Coronary artery (tissue), 2 donors: ENCODE measurements at regions not wholly inside any gene's neighbourhood (a gene's known extent, or its start where the extent isn't known, plus 50 kb on each side); places are given as distances from the start of the nearest gene placed in this dataset.
"Not testable (repeated sequence)": the region's sequence is repeated elsewhere in the genome, so short reads cannot be mapped to it uniquely, and the experiment has no call there.

ENCODE experiments used
- DNase-seq: peaks from one replicate; pipeline ENCODE4 v3.0.0-alpha.2; 2017; ENCODE audit warnings: low spot score
- H3K27ac ChIP-seq, 2 donors: fragments of 200-600 bp; sonication (generic); one replicate each; pipeline ENCODE4 v1.5.1; 2016 to 2019
- H3K4me3 ChIP-seq: fragments of 200-600 bp; sonication (generic); 2 replicates; pipeline ENCODE4 v1.5.1; 2016; ENCODE audit warnings: mild to moderate bottlenecking, moderate library complexity
- TF ChIP-seq, protein P1 (sequence below): fragments of 200-600 bp; sonication (generic); IDR thresholded peaks from one replicate; pipeline ENCODE4 v1.5.1; 2019; ENCODE audit warnings: antibody characterized with exemption

- Histone ChIP-seq H3K4me3 (no peak overlapping the region), H3K27ac (no peak overlapping the region)
- no peak for DNase-seq
- TF ChIP-seq, protein P1, sequence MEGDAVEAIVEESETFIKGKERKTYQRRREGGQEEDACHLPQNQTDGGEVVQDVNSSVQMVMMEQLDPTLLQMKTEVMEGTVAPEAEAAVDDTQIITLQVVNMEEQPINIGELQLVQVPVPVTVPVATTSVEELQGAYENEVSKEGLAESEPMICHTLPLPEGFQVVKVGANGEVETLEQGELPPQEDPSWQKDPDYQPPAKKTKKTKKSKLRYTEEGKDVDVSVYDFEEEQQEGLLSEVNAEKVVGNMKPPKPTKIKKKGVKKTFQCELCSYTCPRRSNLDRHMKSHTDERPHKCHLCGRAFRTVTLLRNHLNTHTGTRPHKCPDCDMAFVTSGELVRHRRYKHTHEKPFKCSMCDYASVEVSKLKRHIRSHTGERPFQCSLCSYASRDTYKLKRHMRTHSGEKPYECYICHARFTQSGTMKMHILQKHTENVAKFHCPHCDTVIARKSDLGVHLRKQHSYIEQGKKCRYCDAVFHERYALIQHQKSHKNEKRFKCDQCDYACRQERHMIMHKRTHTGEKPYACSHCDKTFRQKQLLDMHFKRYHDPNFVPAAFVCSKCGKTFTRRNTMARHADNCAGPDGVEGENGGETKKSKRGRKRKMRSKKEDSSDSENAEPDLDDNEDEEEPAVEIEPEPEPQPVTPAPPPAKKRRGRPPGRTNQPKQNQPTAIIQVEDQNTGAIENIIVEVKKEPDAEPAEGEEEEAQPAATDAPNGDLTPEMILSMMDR = no peak
Observed at GRCh38 chr18:46236156-46236555, 132.0 kb downstream of the HAUS1 start.

DNA sequence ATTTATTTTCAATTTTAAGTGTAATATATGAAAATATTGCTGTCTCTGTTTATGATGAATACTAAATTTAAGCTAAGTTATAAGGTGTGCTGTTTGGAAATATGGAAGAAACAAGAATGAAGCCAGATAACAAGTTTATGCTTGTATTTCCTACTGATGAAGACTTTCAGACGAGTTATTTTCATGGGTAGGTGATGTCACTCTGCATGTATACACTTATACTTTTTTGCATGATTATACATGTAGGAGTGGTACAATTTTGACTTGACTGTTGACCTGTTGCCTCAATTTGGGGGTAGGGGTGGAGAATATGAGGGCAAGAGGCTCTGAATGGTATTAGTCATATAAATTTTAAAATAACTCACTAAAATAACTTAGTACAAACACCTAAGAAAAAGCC is 133.7 kb downstream of the HAUS1 start:
- no peak for DNase-seq
- H3K4me3 ChIP-seq = no peak overlapping the region
- TF ChIP-seq, protein P1 = no peak
- H3K27ac ChIP-seq = no peak overlapping the region

- no peak for DNase-seq
- Histone ChIP-seq H3K4me3 (no peak overlapping the region), H3K27ac (no peak overlapping the region)
- TF ChIP-seq, protein P1 = no peak
Observed at GRCh38 chr18:46239549-46239948, 135.4 kb downstream of the HAUS1 start.

DNA sequence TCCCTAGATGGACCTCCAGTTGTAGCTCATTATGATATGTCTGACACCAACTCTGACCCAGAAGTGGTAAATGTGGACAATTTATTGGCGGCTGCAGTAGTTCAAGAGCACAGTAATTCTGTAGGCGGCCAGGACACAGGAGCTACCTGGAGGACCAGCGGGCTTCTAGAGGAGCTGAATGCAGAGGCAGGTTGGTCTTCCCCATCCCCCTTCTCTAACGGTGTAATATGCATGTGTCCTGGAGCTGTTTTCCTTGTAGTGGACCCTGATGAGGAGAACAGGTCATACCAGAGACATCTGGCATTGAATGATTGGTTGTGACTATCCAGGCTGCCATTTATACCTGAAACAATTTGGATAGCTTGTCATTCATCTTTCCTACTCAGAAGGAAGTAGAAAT is 135.8 kb downstream of the HAUS1 start:
- Histone ChIP-seq H3K27ac (no peak overlapping the region), H3K4me3 (no peak overlapping the region)
- DNase-seq = no peak
- TF ChIP-seq, protein P1 = no peak

DNA sequence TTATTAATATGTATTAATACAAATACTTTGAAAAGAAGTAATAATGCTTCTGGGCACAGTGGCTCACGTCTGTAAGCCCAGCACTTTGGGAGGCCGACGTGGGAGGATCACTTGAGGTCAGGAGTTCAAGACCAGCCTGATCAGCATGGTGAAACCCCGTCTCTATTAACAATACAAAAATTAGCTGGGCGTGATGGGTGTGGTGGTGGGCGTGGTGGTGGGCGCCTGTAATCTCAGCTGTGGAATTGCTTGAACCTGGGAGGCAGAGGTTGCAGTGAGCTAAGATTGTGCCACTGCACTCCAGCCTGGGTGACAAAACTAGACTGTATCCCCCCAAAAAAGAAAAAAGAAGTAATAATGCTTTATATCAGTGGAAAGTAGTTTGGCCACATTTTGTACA is 137.2 kb downstream of the HAUS1 start:
- not testable (repeated sequence) for H3K27ac ChIP-seq, DNase-seq, H3K4me3 ChIP-seq

DNA sequence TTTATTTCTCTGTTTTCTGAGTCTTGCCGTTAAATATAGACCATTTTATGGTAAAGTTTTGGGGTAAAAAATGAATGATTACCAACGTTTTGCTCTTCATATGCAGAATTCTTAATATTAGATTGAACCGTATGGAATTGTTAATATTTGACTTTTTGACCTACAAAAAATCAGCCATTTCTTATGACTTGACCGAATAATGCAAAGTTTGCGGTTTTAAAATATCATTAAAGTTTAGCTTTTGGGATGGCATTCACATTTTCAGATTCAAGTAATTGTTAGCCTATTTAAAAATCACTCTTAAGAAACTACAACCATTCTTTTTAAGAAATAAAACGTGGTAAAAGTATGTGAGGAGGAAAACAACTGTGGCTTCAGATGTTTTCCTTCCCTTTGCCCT is 138.0 kb downstream of the HAUS1 start:
- no peak overlapping the region for H3K27ac ChIP-seq
- H3K4me3 ChIP-seq = no peak overlapping the region
- no peak for DNase-seq
- TF ChIP-seq, protein P1 = no peak

GRCh38 chr18:46243095-46243494 is 138.9 kb downstream of the HAUS1 start:
- no peak for DNase-seq
- Histone ChIP-seq H3K4me3 (no peak overlapping the region), H3K27ac (no peak overlapping the region)
- TF ChIP-seq, protein P1 = no peak

DNA sequence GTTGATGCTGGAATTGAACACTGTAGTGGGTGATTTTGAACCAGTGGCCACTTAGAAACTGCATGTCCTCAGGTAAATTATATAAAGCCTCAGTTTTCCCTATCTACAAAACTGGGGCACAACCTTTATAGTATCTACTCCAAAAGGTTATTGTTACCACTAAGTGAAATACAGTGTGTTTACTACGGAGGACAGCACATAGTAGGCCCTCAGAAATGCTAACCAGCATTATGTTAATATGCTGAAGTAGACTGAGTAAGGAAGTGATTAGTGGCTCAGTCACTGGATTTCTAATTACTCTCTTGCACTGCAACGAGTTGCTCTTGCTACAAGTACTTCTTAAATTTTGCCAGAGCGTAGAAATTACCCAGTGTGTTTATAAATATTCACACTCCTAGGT is 139.5 kb downstream of the HAUS1 start:
- TF ChIP-seq, protein P1 = no peak
- no peak for DNase-seq

More for the DNA sequence above, 139.5 kb downstream of the HAUS1 start:
- H3K4me3 ChIP-seq = no peak overlapping the region
- no peak overlapping the region for H3K27ac ChIP-seq
